DND-41 (cell line): ENCODE measurements at regions not wholly inside any gene's neighbourhood (a gene's known extent, or its start where the extent isn't known, plus 50 kb on each side); places are given as distances from the start of the nearest gene placed in this dataset.

Experiments used
- CTCF ChIP-seq: IDR thresholded peaks from 2 replicates; pipeline ENCODE4 v1.5.1; 2012; ENCODE audit warnings: borderline replicate concordance, low read length, moderate library complexity, mild to moderate bottlenecking; ENCODE audit not compliant: poor library complexity, severe bottlenecking; ENCODE audit errors: extremely low read depth
- EZH2 ChIP-seq: IDR thresholded peaks from 3 replicates; pipeline ENCODE4 v1.6.1; 2012; ENCODE audit warnings: borderline replicate concordance, low read depth, mild to moderate bottlenecking, moderate library complexity, low read length, inconsistent platforms; ENCODE audit not compliant: severe bottlenecking

DNA sequence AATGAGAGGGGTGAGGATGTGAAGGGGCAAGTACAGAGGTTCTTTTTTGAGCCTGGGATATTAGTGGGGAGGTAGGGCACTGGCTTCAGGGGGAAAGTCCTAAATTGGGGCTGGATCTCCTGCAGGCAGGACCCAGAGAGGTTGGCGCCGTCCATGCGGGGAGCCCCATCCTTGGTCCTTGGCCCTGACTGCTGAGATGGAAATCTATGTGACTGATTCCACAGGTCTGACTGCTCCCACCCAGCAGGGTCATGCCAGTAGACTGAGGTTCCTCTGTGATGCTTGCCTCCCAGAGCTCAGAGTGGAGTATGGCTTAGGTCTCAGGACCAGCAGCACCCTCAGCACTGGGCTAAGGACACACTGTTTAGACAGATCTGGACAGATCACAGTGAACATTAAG lies 988.6 kb upstream of the TMEM132C start:
- TF ChIP-seq EZH2 (no peak), CTCF (no peak)
